ENCODE measurements at regions not wholly inside any gene's neighbourhood (a gene's known extent, or its start where the extent isn't known, plus 50 kb on each side); places are given as distances from the start of the nearest gene placed in this dataset.
"Not testable (repeated sequence)": the region's sequence is repeated elsewhere in the genome, so short reads cannot be mapped to it uniquely, and the experiment has no call there.

DNA sequence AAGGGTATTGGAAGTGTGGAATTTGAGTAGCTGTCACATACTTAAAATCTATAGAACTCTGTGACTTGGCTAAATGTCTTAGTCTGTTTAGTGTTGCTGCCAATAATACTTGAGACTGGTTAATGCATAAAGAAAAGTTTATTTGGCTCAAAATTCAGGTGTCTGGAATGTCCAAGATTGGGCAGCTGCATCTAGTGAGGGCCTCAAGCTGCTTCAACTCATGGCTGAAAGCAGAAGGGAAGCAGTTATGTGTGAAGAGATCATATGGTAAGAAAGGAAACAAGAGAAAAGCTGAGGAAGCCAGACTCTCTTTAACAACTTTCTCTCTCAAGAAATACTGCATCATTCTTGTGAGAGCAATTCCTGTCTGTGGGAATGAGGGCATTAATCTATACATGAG is 1043.3 kb upstream of the CDH6 start:
- TF ChIP-seq POLR2A (IDR thresholded peaks at IDR 0.05) = no peak
- no peak for TF ChIP-seq EP300 (IDR thresholded peaks at IDR 0.05)
- TF ChIP-seq, protein P1, sequence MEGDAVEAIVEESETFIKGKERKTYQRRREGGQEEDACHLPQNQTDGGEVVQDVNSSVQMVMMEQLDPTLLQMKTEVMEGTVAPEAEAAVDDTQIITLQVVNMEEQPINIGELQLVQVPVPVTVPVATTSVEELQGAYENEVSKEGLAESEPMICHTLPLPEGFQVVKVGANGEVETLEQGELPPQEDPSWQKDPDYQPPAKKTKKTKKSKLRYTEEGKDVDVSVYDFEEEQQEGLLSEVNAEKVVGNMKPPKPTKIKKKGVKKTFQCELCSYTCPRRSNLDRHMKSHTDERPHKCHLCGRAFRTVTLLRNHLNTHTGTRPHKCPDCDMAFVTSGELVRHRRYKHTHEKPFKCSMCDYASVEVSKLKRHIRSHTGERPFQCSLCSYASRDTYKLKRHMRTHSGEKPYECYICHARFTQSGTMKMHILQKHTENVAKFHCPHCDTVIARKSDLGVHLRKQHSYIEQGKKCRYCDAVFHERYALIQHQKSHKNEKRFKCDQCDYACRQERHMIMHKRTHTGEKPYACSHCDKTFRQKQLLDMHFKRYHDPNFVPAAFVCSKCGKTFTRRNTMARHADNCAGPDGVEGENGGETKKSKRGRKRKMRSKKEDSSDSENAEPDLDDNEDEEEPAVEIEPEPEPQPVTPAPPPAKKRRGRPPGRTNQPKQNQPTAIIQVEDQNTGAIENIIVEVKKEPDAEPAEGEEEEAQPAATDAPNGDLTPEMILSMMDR (IDR thresholded peaks at IDR 0.05) = no peak
- intact Hi-C loops (cut with DNase I) = no loop called here

DNA sequence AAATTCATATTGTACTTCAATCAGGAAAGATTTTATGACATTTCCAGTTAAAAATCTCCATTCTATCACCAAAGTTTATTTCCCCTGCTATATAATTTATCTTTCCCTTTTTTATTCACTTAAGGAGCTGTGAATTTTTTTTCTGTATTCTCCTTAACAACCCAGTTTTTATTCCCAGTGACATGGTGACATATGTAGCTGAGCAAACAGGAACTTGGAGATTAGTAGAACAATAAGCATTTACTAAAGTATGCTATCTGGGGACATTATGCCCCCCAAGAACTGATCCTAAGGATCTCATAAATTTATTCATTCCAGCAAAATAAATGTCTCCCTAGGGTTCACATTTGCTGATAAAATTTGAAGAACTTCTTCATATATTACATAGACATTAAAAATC is 1044.0 kb upstream of the CDH6 start:
- Histone ChIP-seq H3K27me3 (no peaks in the 10 kb centered on the region), H3K9me3 (no peaks in the 10 kb centered on the region), H3K36me3 (no peaks in the 10 kb centered on the region), H3K4me3 (no peak overlapping the region), H3K27ac (no peak overlapping the region), H3K4me1 (ENCODE audit: insufficient read depth) (no peaks in the 10 kb centered on the region)
- DNase-seq = no peak
- TF ChIP-seq, protein P1 (IDR thresholded peaks at IDR 0.05) = no peak
- TF ChIP-seq EP300 (IDR thresholded peaks at IDR 0.05) (no peak), POLR2A (IDR thresholded peaks at IDR 0.05) (no peak)
- intact Hi-C loops (cut with DNase I) = no loop called here

More for the DNA sequence above, 1043.3 kb upstream of the CDH6 start:
- Histone ChIP-seq H3K36me3 (no peaks in the 10 kb centered on the region), H3K27ac (no peak overlapping the region), H3K27me3 (no peaks in the 10 kb centered on the region), H3K9me3 (no peaks in the 10 kb centered on the region), H3K4me3 (no peak overlapping the region), H3K4me1 (ENCODE audit: insufficient read depth) (no peaks in the 10 kb centered on the region)
- no peak for DNase-seq

DNA sequence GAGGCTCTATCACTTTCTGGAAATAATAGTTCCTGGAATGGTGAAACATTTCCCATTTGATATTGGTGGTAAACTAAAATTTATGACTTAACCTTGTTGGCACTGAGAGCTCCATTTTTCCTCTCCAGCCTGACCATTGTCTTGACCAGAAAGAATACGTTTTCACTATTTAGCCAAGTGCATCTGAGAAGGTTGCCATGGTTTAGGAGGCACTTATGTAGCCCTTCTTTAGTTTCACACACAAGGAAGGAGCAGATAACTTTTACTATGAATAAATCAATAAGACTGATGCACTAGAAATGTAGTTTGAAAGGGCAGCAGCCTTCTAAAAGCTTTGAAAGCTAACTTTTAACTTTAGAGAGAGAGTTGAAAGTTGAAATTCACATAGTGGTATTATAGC is 1045.5 kb upstream of the CDH6 start:
- 30 to 43% (median 38%) methylated on average over 1 of the region's 1 CpG for WGBS, 3 donors
- no peak for DNase-seq
- TF ChIP-seq POLR2A (IDR thresholded peaks at IDR 0.05) (no peak), EP300 (IDR thresholded peaks at IDR 0.05) (no peak)
- TF ChIP-seq, protein P1 (IDR thresholded peaks at IDR 0.05) = no peak
- no peaks in the 10 kb centered on the region for H3K27me3 ChIP-seq
- no peak overlapping the region for H3K27ac ChIP-seq
- H3K4me3 ChIP-seq = no peak overlapping the region
- no peaks in the 10 kb centered on the region for H3K36me3 ChIP-seq
- intact Hi-C loops (cut with DNase I) = no loop called here
- H3K4me1 ChIP-seq (ENCODE audit: insufficient read depth) = no peaks in the 10 kb centered on the region
- H3K9me3 ChIP-seq = no peaks in the 10 kb centered on the region

DNA sequence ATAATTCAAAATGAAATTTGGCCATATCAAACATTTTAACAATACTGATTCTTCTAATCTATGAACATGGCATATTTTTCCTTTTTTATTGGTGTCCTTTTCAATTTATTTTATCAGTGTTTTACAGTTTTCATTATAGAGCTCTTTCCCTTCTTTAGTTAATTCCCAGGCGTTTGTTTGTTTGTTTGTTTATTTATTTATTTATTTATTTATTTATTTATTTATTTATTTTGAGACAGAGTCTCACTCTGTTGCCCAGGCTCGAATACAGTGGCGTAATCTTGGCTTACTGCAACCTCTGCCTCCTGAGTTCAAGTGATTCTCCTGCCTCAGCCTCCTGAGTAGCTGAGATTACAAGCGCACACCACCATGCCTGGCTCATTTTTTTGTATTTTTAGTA is 1049.4 kb upstream of the CDH6 start:
- H3K9me3 ChIP-seq; DNase-seq; H3K27me3 ChIP-seq; intact Hi-C loops (cut with DNase I); H3K27ac ChIP-seq; H3K4me1 ChIP-seq (ENCODE audit: insufficient read depth); H3K36me3 ChIP-seq; H3K4me3 ChIP-seq: not testable (repeated sequence)
- 65 to 74% (median 69%) methylated on average over 4 of the region's 4 CpGs for WGBS, 3 donors

DNA sequence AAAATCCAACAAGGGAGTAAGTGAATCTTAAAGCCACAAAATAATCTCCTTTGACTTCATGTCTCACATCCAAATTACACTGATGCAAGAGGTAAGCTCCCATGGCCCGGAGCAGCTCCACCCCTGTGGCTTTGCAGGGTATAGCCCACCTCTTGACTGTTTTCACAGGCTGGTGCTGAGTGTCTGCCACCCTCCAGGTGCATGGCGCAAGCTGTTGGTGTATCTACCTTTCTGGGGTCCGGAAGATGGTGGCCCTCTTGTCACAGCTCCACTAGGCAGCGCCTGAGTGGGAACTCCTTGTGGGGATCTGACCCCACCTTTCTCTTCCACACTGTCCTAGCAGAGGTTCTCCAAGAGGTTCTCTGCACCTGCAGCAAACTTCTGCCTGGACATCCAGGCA is 1051.1 kb upstream of the CDH6 start:
- TF ChIP-seq EP300 (IDR thresholded peaks at IDR 0.05) = no peak
- no peak for TF ChIP-seq POLR2A (IDR thresholded peaks at IDR 0.05)
- TF ChIP-seq, protein P1 (IDR thresholded peaks at IDR 0.05) = no peak
- intact Hi-C loops (cut with DNase I) = no loop called here
- Histone ChIP-seq H3K9me3 (no peaks in the 10 kb centered on the region), H3K27me3 (no peaks in the 10 kb centered on the region), H3K4me1 (ENCODE audit: insufficient read depth) (no peaks in the 10 kb centered on the region), H3K27ac (no peak overlapping the region), H3K4me3 (no peak overlapping the region), H3K36me3 (no peaks in the 10 kb centered on the region)
- WGBS, 3 donors = 72 to 78% (median 76%) methylated on average over 4 of the region's 4 CpGs
- DNase-seq = no peak

All from ovary (tissue), 7 donors.